Astrocyte of the spinal cord (primary cell): ENCODE measurements at regions not wholly inside any gene's neighbourhood (a gene's known extent, or its start where the extent isn't known, plus 50 kb on each side); places are given as distances from the start of the nearest gene placed in this dataset.

Experiments
- DNase-seq: peaks from one replicate; pipeline ENCODE4 v3.0.0; 2011; ENCODE audit warnings: low read depth, low spot score
- H3K4me3 ChIP-seq: 2 replicates; pipeline ENCODE4 v1.5.1; 2011; ENCODE audit warnings: low read depth, mild to moderate bottlenecking, low read length, moderate library complexity
- CTCF ChIP-seq: IDR thresholded peaks from 2 replicates; pipeline ENCODE4 v1.5.1; 2012; ENCODE audit warnings: low read depth, mild to moderate bottlenecking, low read length, inconsistent platforms
- in situ Hi-C: cut with HindIII; loops from 2 replicates; pipeline ENCODE4 v1.10.0; 2017; ENCODE audit warnings: low sequenced_read_pairs

- no peak for TF ChIP-seq CTCF
- no peak for DNase-seq
- in situ Hi-C loops: no loop called here
- H3K4me3 ChIP-seq: no peak overlapping the region
Observed at GRCh38 chr12:86312232-86312631, 56.0 kb upstream of the MGAT4C start.
